ENCODE measurements at regions not wholly inside any gene's neighbourhood (a gene's known extent, or its start where the extent isn't known, plus 50 kb on each side); places are given as distances from the start of the nearest gene placed in this dataset.
A peak's percentile ranks its signal among the peaks of the same experiment; 100 is the strongest.

- TF ChIP-seq CTCF (IDR thresholded peaks at IDR 0.05), result no peak
- no peak for TF ChIP-seq POLR2A (IDR thresholded peaks at IDR 0.05)
- Histone ChIP-seq H3K4me3 (no peak overlapping the region), H3K4me1 (no peaks in the 10 kb centered on the region), H3K36me3 (no peaks in the 10 kb centered on the region), H3K27ac (no peak overlapping the region), H3K27me3 (no peaks in the 10 kb centered on the region), H3K9me3 (no peaks in the 10 kb centered on the region)
- WGBS (ENCODE audit: insufficient coverage, low coverage, low lambda C conversion rate, missing lambda C conversion rate), result 58% methylated on average over 1 of the region's 1 CpG
- intact Hi-C loops (cut with DNase I), result no loop called here
- ATAC-seq (no peak), DNase-seq (no peak)
Measured at GRCh38 chr14:81682134-81682533, 148.5 kb upstream of the SEL1L start.

- H3K27me3 ChIP-seq, result no peaks in the 10 kb centered on the region
- TF ChIP-seq POLR2A (IDR thresholded peaks at IDR 0.05) (no peak), CTCF (IDR thresholded peaks at IDR 0.05) (no peak)
- H3K36me3 ChIP-seq, result no peaks in the 10 kb centered on the region
- ATAC-seq (no peak), DNase-seq (no peak)
- WGBS (ENCODE audit: insufficient coverage, low coverage, low lambda C conversion rate, missing lambda C conversion rate), result 51% methylated on average over 2 of the region's 2 CpGs
- no peak overlapping the region for H3K27ac ChIP-seq
- intact Hi-C loops (cut with DNase I), result no loop called here
- no peaks in the 10 kb centered on the region for H3K4me1 ChIP-seq
- H3K4me3 ChIP-seq, result no peak overlapping the region
- H3K9me3 ChIP-seq, result no peaks in the 10 kb centered on the region
Measured at GRCh38 chr14:81682701-81683100, 149.0 kb upstream of the SEL1L start.

DNA sequence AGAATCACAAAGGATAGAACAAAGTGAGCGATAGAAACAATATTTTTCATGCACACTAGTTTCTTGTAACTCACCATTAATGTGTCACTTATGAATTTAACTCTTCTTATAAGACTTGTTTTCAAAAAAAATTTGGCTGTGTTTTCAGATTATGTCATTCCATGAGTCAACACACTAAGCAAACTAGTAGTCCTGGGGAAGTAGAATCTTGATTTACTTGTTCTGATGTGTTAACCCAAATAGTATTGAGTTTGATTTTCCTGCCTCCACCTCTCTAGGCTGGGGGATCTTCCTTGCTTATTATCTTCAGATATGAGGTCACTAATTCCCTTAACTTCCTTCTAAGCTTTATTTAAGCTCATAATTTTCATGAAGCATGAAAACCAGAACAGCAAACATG, 151.0 kb upstream of the SEL1L start:
- no peak for TF ChIP-seq POLR2A (IDR thresholded peaks at IDR 0.05)
- H3K4me1 ChIP-seq, result no peaks in the 10 kb centered on the region
- peak in 1 of 4 donors; percentile 55 for ATAC-seq

DNA sequence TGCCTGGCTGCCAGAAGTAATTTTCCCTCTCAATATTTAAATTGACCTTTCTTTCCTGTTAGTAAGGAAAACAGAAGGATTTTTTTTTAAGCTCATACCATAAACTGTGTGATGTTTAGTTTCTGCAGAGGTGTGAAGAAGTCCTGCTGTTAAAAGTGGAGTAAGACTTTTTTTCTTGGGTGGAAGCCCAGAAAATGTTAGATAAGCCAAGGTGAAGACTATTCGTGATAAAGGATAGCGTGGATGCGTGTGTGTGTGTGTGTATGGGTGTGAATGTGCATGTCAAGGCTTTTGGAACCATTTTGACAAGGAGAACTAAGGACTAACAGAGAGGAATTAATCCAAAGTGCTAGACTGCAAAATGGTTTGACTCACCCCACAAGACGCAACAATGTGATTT, 152.9 kb upstream of the SEL1L start:
- ATAC-seq, result no peak

More for the DNA sequence above, 151.0 kb upstream of the SEL1L start:
- Histone ChIP-seq H3K27ac (no peak overlapping the region), H3K4me3 (no peak overlapping the region), H3K27me3 (no peaks in the 10 kb centered on the region), H3K36me3 (no peaks in the 10 kb centered on the region), H3K9me3 (no peaks in the 10 kb centered on the region)
- intact Hi-C loops (cut with DNase I), result no loop called here
- WGBS (ENCODE audit: insufficient coverage, low coverage, low lambda C conversion rate, missing lambda C conversion rate), result 75% methylated on average over 1 of the region's 1 CpG
- DNase-seq, result no peak

DNA sequence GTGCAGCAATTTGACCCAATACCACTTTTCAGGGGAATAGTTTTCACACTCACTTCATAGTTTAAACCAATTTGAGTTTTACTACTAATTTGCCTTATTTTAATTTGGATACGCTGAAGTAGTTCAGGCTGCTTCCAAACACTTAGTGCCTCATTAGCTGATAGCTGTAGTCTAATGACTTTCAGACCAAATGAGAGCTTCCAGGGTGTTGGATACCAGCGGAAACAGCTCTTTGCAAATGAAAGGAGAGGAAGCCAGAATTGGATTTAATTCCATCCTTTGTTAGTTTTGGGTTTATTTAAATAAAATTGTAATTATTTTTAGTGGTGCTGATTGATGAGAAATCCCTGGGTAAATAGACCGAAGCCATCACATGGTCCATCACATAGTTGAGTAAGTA, 158.3 kb upstream of the SEL1L start:
- Histone ChIP-seq H3K36me3 (no peaks in the 10 kb centered on the region), H3K27ac (no peak overlapping the region), H3K9me3 (no peaks in the 10 kb centered on the region), H3K4me1 (no peaks in the 10 kb centered on the region), H3K4me3 (no peak overlapping the region), H3K27me3 (no peaks in the 10 kb centered on the region)
- no peak for ATAC-seq
- intact Hi-C loops (cut with DNase I), result no loop called here
- TF ChIP-seq CTCF (IDR thresholded peaks at IDR 0.05) (no peak), POLR2A (IDR thresholded peaks at IDR 0.05) (no peak)
- no peak for DNase-seq
- WGBS (ENCODE audit: insufficient coverage, low coverage, low lambda C conversion rate, missing lambda C conversion rate), result 73% methylated on average over 3 of the region's 3 CpGs

More for the DNA sequence above, 152.9 kb upstream of the SEL1L start:
- H3K36me3 ChIP-seq, result no peaks in the 10 kb centered on the region
- H3K27ac ChIP-seq, result no peak overlapping the region
- DNase-seq, result no peak
- WGBS (ENCODE audit: insufficient coverage, low coverage, low lambda C conversion rate, missing lambda C conversion rate), result 46% methylated on average over 4 of the region's 4 CpGs
- intact Hi-C loops (cut with DNase I), result no loop called here
- H3K4me3 ChIP-seq, result no peak overlapping the region
- no peak for TF ChIP-seq POLR2A (IDR thresholded peaks at IDR 0.05)
- TF ChIP-seq CTCF (IDR thresholded peaks at IDR 0.05), result no peak
- no peaks in the 10 kb centered on the region for H3K4me1 ChIP-seq
- no peaks in the 10 kb centered on the region for H3K9me3 ChIP-seq
- no peaks in the 10 kb centered on the region for H3K27me3 ChIP-seq
